ENCODE measurements at regions not wholly inside any gene's neighbourhood (a gene's known extent, or its start where the extent isn't known, plus 50 kb on each side); places are given as distances from the start of the nearest gene placed in this dataset.

GRCh38 chr7:34260279-34260678 is 354.9 kb downstream of the BMPER start (continued):
- TF ChIP-seq EGR1 (IDR thresholded peaks at IDR 0.05; ENCODE audit: low read depth) = no peak

- BruUV-seq (replicated peaks) = no TSS peak
- H3K36me3 ChIP-seq (ENCODE audit: control insufficient read depth in 1 of 2, insufficient read depth in 2 of 2, low read length in 2 of 2) = no peaks in the 10 kb centered on the region
- intact Hi-C loops (cut with micrococcal nuclease) = no loop called here
- RAD21 ChIA-PET (ENCODE audit: low non-redundant PET in 1 of 2, low total read pairs in 2 of 2, uncharacterized antibody in 2 of 2, unreplicated experiment in 2 of 2) = no interaction called here
- H3K4me1 ChIP-seq (ENCODE audit: control insufficient read depth in 1 of 2, insufficient read depth in 2 of 2, low read length in 2 of 2) = peaks cover 0 to 11% of the 10 kb centered on the region in 2 experiments; a peak in 2 of 4 replicates
- no peak overlapping the region for H3K4me2 ChIP-seq (ENCODE audit: low read length)
- POLR2A ChIA-PET = no interaction called here
- H3K9ac ChIP-seq (ENCODE audit: low read length) = no peak overlapping the region
- CTCF ChIA-PET = no interaction called here
- no peak overlapping the region for H3K4me3 ChIP-seq (replicated peaks in 1 of 2; ENCODE audit: low read depth in 1 of 2, low read length in 2 of 2)
- no peaks in the 10 kb centered on the region for H3K79me2 ChIP-seq (ENCODE audit: insufficient read depth, low read length)
- ATAC-seq (no peak), DNase-seq (ENCODE audit: low read depth, low spot score) (no peak)
- H3K27ac ChIP-seq (ENCODE audit: low read depth, low read length) = no peak overlapping the region
- H4K20me1 ChIP-seq (ENCODE audit: insufficient read depth) = no peaks in the 10 kb centered on the region
- H2AFZ ChIP-seq (ENCODE audit: low read depth, low read length, poor library complexity, severe bottlenecking) = no peak overlapping the region
- no peaks in the 10 kb centered on the region for H3K27me3 ChIP-seq (ENCODE audit: insufficient read depth, low read length)
- H3K9me2 ChIP-seq (ENCODE audit: insufficient read depth) = 0 out of 2 replicates have a peak, but pooled peaks cover 1% of the 10 kb centered on the region
- TF ChIP-seq EZH2phosphoT487 (IDR thresholded peaks at IDR 0.05; ENCODE audit: borderline replicate concordance) (no peak), ZNF274 (IDR thresholded peaks at IDR 0.05; ENCODE audit: low read depth, low read length) (no peak), POLR2A (IDR thresholded peaks at IDR 0.05; ENCODE audit: borderline replicate concordance, extremely low read depth, insufficient read depth, insufficient read length) (no peak), POLR2AphosphoS5 (IDR thresholded peaks at IDR 0.05; ENCODE audit: low read depth, low read length) (no peak), EZH2 (IDR thresholded peaks at IDR 0.05) (no peak), RAD21 (IDR thresholded peaks at IDR 0.05; ENCODE audit: low read depth) (no peak)
- H3K9me3 ChIP-seq (ENCODE audit: control insufficient read depth in 1 of 2, insufficient read depth in 1 of 2, low read depth in 1 of 2, low read length in 2 of 2) = no peaks in the 10 kb centered on the region
Measured at GRCh38 chr7:34263168-34263567, 357.8 kb downstream of the BMPER start.

GRCh38 chr7:34269084-34269483 is 363.7 kb downstream of the BMPER start:
- CTCF ChIA-PET = no interaction called here
- TF ChIP-seq REST (IDR thresholded peaks at IDR 0.05; ENCODE audit: low read depth) = no peak
- TF ChIP-seq, protein P1, sequence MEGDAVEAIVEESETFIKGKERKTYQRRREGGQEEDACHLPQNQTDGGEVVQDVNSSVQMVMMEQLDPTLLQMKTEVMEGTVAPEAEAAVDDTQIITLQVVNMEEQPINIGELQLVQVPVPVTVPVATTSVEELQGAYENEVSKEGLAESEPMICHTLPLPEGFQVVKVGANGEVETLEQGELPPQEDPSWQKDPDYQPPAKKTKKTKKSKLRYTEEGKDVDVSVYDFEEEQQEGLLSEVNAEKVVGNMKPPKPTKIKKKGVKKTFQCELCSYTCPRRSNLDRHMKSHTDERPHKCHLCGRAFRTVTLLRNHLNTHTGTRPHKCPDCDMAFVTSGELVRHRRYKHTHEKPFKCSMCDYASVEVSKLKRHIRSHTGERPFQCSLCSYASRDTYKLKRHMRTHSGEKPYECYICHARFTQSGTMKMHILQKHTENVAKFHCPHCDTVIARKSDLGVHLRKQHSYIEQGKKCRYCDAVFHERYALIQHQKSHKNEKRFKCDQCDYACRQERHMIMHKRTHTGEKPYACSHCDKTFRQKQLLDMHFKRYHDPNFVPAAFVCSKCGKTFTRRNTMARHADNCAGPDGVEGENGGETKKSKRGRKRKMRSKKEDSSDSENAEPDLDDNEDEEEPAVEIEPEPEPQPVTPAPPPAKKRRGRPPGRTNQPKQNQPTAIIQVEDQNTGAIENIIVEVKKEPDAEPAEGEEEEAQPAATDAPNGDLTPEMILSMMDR (IDR thresholded peaks at IDR 0.05 in 2 of 3, conservative IDR thresholded peaks at IDR 0.05 in 1 of 3; ENCODE audit: borderline replicate concordance in 1 of 3, insufficient read depth in 1 of 3, low read depth in 2 of 3, low read length in 2 of 3) = no peak
- no peak for TF ChIP-seq POLR2A (IDR thresholded peaks at IDR 0.05; ENCODE audit: borderline replicate concordance, extremely low read depth, insufficient read depth, insufficient read length)
- no peak for TF ChIP-seq ZBTB33 (IDR thresholded peaks at IDR 0.05; ENCODE audit: extremely low read depth, insufficient replicate concordance, low read length)

More at GRCh38 chr7:34269084-34269483, 363.7 kb downstream of the BMPER start:
- no peaks in the 10 kb centered on the region for H4K20me1 ChIP-seq (ENCODE audit: insufficient read depth)
- H3K4me3 ChIP-seq (replicated peaks in 1 of 2; ENCODE audit: low read depth in 1 of 2, low read length in 2 of 2) = no peak overlapping the region
- RAD21 ChIA-PET (ENCODE audit: low non-redundant PET in 1 of 2, low total read pairs in 2 of 2, uncharacterized antibody in 2 of 2, unreplicated experiment in 2 of 2) = no interaction called here
- POLR2A ChIA-PET = no interaction called here
- no peaks in the 10 kb centered on the region for H3K79me2 ChIP-seq (ENCODE audit: insufficient read depth, low read length)
- no peaks in the 10 kb centered on the region for H3K27me3 ChIP-seq (ENCODE audit: insufficient read depth, low read length)
- H3K9me2 ChIP-seq (ENCODE audit: insufficient read depth) = 0 out of 2 replicates have a peak, but pooled peaks cover 2% of the 10 kb centered on the region
- BruUV-seq (replicated peaks) = no TSS peak
- H3K4me2 ChIP-seq (ENCODE audit: low read length) = no peak overlapping the region
- DNase-seq (ENCODE audit: low read depth, low spot score) (no peak), ATAC-seq (no peak)
- H3K36me3 ChIP-seq (ENCODE audit: control insufficient read depth in 1 of 2, insufficient read depth in 2 of 2, low read length in 2 of 2) = no peaks in the 10 kb centered on the region
- intact Hi-C loops (cut with micrococcal nuclease) = no loop called here
- no peak overlapping the region for H3K27ac ChIP-seq (ENCODE audit: low read depth, low read length)
- H3K9ac ChIP-seq (ENCODE audit: low read length) = no peak overlapping the region
- no peaks in the 10 kb centered on the region for H3K9me3 ChIP-seq (ENCODE audit: control insufficient read depth in 1 of 2, insufficient read depth in 1 of 2, low read depth in 1 of 2, low read length in 2 of 2)
- H2AFZ ChIP-seq (ENCODE audit: low read depth, low read length, poor library complexity, severe bottlenecking) = no peak overlapping the region
- no peaks in the 10 kb centered on the region for H3K4me1 ChIP-seq (ENCODE audit: control insufficient read depth in 1 of 2, insufficient read depth in 2 of 2, low read length in 2 of 2)
